ENCODE measurements at regions not wholly inside any gene's neighbourhood (a gene's known extent, or its start where the extent isn't known, plus 50 kb on each side); places are given as distances from the start of the nearest gene placed in this dataset.
"Not testable (repeated sequence)": the region's sequence is repeated elsewhere in the genome, so short reads cannot be mapped to it uniquely, and the experiment has no call there.

DNA sequence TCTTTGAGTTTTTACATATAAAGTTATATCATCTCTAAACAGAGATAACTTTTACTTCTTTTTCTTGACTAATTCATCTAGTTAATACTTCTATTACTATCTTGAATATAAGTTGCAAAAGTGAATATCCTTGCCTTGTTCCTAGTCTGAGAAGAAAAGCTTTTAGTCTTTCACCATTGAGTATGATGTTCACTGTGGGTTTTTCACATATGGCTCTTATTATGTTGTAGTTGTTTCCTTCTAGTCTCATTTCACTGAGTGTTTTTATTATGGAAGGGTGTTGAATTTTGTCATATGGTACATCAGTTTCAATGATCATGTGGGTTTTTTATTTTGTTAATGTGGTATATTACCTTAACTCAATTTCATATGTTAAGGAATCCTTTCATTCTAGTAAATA is 488.3 kb downstream of the COL12A1 start:
- no peak for DNase-seq (ENCODE audit: low read depth in 2 of 2)

GRCh38 chr6:74715355-74716085 is 490.3 kb downstream of the COL12A1 start:
- peak; percentile 56 to 65 for DNase-seq (ENCODE audit: low read depth in 2 of 2)

GRCh38 chr6:74713941-74714340 is 491.9 kb downstream of the COL12A1 start:
- no peak for DNase-seq (ENCODE audit: low read depth in 2 of 2)

GRCh38 chr6:74705451-74705850 is 500.4 kb downstream of the COL12A1 start:
- DNase-seq (ENCODE audit: low read depth in 2 of 2): no peak

DNA sequence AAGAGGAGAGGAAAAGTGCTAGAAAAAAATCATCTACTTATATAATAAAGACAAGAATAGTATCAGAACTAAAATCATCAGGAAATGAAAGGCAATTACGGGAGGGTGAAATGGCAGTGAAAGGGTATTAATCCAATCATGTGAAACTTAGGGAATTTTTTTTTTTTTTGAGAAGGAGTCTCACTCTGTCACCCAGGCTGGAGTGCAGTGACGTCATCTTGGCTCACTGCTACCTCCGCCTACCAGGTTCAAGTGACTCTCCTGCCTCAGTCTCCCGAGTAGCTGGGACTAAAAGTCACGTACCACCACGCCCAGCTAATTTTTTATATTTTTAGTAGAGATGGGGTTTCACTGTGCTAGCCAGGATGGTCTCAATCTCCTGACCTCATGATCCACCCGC is 501.3 kb downstream of the COL12A1 start:
- DNase-seq (ENCODE audit: low read depth in 2 of 2): not testable (repeated sequence)

DNA sequence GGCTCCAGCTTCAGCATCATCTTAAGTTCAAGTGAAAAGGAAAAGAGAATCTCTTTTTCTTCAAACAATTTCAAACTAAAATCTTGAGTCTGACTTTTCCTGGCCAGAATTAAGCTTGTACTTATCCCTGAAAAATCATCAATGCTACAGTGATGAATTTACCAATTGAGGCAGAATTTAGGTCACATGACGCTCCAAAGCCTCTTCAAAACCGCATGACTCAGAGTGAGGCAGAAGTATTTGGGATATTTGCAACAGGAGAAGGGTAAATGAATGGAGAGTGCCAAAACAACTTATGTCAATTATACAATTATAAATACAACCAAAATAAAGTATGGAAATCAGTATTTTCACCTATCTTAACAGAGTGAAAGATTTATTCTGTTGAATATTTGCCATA is 515.5 kb downstream of the COL12A1 start:
- no peak for DNase-seq (ENCODE audit: low read depth in 2 of 2)

DNA sequence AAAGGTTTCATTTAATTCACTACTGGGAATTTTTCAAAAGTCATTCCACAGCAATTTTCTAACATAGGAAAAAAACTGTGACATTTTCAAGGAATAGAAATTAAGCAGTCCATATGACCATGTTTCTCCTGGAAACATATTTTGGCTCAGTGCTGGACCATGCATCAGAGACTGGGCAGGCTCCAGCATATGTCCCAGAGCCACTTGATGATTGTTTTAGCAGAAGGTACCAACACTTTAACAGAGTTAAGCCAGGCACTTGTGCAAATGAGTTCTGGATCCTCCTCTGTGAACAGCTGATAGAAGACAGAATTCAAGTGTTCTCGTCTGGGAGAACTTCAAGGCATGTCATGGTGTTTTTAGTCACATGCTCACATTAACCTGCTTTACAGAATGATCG is 516.3 kb downstream of the COL12A1 start:
- DNase-seq (ENCODE audit: low read depth in 2 of 2): no peak

DNA sequence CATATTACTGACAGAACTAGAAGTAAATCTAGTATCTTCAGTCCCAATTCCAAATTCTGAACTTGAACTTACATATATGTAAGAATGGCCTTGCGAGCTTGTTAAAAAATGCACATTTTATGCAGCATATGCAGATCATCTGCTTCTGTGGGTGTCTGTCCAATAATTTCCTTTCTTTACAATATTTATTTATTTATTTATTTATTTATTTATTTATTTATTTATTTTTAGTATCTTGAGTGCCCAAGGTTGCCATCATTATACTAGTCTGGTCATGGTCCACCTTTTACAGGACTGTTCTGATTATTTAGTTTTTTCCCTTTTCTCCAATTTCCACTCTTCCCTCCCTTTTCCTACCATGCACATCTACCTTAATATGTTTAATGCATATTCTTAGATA is 528.4 kb downstream of the COL12A1 start:
- no peak for DNase-seq (ENCODE audit: low read depth in 2 of 2)

GRCh38 chr6:74676906-74677305 is 528.9 kb downstream of the COL12A1 start:
- DNase-seq (ENCODE audit: low read depth in 2 of 2): no peak

DNA sequence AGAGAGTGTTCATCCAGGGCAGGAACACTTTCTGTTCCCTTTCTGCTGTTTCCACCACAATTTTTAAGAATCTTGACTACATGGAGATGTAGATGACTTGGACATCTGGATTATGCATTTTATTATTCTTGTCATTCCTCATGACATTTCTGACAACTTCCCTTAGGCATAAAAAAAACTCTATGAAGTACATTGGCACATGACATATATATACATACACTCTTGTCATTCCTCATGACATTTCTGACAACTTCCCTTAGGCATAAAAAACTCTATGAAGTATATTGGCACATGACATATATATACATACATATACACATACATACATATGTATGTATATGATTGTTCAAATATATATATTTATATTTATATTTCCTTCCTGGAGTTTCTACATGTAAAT is 531.5 kb downstream of the COL12A1 start:
- DNase-seq (ENCODE audit: low read depth in 2 of 2): no peak

- DNase-seq (ENCODE audit: low read depth in 2 of 2): peak; percentile 97
Observed at GRCh38 chr6:74671558-74672025, 534.3 kb downstream of the COL12A1 start.

DNA sequence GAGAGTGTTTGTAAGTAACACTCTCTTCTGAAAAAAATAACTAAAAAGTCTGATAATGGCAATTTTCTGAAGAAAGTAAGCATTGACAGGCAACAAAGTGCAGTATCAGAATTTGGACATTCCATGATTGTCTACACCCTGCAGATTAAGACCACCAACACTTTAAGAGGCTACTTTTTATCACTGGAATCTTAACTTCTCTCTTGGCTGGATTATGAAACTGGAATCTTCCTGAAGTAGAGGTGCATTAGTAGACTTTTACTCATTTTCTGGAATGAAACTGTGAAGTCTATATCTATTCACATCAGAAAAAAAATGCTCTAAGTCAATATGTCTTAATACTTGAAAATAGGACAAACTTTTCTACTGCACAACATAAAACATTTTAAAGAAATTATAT is 547.5 kb downstream of the COL12A1 start:
- no peak for DNase-seq (ENCODE audit: low read depth in 2 of 2)

DNA sequence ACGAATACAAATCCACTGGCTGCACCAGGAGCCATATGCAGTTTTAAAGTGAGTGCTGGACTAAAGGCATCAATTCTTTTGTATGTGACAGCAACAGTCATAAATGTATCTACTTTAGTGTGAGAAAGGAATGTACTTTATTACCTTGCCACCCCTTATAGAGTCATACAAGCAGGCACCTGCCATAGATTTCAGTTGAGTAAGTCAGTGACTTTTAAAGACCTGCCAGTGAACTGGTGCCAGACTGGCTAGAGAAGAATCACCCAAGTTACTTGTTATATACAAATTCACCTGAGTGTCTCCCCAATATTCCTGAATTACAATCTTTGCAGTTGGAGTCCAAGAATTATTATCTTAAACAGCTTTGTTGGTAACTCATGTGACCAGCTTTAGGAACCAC is 547.9 kb downstream of the COL12A1 start:
- no peak for DNase-seq (ENCODE audit: low read depth in 2 of 2)

DNA sequence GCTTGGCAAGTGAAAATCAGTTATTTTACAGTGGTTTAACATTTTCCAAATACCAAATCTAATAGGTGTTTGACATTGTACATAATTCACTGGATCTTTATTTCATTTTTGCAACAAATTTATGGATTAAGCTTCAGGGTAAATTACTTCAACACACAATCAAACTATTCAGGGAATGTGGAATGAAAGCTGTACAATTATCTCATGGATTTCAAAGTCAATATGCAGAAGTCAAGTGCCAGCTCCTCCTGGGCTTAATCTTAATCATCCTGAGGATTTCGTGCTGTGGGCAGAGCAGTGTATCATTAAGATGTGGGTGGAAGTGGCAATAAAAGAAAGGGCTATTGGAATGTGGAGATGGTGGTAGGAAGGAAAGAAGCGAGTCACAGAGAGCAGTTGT is 548.8 kb downstream of the COL12A1 start:
- DNase-seq (ENCODE audit: low read depth in 2 of 2): peak; percentile 76 to 81

DNA sequence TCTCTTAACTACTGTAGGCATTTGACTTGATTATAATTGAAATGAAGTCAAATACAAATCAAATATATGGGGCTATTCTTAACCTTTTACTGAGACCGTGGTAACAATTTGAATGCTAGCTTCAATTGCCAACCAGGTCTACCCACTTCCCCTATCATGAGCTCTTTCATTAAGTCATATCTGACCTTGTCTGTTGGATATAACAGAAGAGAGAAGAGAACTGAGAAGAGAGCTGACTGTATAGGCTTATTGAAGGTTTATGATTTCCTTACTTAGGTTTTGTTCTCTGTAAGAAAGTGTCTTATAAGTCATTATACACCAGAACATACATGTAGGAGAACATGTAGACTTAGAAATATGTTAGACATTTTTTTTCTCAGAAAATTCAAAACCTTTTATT is 549.4 kb downstream of the COL12A1 start:
- DNase-seq (ENCODE audit: low read depth in 2 of 2): no peak

DNA sequence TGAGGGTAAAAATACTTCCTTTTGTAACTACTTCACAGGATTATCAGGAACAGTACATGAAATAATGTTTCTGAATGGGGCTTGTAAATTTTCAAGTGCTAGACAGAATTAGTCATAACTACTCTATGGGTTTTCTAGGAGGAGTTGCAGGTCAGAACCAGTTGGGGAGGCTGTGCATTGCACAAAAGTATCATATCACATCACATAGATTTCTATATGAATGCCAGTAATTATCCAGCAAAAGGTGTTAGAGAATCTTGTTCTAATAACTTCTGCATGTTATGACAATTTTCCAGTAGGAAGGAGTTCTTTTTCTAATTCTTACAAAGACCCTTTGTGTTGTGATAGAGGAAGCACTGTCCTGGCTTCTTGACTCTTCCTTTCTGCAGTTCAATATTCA is 551.6 kb downstream of the COL12A1 start:
- DNase-seq (ENCODE audit: low read depth in 2 of 2): no peak

DNA sequence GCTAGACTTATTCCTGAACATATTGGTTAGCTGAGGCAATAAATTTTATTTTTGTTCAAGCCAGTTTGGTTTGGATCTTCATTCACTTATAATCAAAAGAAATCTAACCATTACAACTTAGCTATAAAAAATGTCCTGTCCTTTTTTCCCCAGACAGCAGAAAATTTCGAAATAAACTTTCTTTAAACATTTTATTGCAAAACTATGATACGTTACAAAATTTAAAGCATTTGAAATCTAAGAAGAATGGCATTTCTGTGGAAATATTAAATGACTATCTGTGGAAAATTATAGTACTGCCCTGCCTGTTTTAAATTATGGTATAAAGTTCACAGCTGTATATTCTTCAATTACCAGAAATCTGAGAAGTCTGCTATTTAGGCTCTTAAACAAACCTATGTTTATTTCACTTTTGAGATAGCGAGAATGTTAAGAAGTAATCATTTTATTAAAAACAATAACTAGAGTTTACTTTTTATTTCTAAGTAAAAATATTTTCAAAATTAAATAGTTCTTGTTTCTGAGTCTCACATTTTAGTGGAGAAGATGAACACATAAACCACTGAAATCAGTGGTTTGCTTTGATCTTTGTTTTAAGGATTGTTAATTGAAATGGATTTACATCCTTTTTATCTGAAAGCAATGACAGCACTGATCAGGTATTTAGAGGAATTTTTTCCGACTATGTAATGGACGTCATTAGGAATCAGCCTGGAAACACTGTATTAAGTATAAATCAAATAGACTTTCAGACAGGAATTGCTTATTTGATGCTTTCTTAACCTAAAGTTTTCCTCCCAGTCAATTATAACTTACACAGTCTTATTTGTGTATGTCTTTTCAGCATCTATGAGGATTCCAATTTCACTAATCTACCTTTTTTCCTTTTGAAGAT is 553.7 kb downstream of the COL12A1 start:
- peak; percentile 76 to 80 for DNase-seq (ENCODE audit: low read depth in 2 of 2)

DNA sequence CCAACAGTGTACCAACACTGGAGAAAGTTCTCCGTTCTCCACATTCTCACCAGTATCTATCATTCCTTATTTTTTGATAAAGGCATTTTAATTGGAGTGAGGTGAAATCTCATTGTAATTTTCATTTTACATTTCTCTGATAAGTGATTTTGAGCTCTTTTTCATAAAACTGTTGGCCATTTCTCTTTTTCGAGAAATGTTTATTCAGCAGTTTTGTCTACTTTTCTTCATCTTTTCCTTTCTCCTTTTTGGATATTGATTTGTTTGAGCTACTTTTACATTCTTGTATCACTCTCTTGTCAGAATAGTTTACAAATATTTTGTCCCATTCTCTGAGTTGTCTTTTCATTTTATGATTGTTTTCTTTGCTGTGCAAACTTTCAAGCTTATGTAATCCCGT is 555.2 kb downstream of the COL12A1 start:
- DNase-seq (ENCODE audit: low read depth in 2 of 2): no peak

DNA sequence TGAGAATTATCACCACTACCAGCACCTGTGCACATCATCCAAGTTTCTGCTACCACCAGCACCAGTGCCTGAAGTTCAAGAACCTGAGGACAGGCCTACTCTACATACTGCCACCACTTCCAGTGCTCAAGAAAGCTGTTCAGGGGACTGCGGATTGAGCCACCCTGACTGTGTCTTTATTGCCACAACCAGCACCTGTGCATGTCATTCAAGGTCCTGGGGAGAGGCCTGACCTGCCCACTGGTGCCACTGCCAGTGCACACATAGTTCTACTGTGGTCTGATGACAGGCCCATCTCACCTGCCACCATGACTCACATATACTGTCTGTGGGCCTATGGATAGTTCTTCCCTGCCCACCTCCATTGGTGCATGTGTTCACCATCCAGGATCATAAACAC is 559.4 kb downstream of the COL12A1 start:
- no peak for DNase-seq (ENCODE audit: low read depth in 2 of 2)

DNA sequence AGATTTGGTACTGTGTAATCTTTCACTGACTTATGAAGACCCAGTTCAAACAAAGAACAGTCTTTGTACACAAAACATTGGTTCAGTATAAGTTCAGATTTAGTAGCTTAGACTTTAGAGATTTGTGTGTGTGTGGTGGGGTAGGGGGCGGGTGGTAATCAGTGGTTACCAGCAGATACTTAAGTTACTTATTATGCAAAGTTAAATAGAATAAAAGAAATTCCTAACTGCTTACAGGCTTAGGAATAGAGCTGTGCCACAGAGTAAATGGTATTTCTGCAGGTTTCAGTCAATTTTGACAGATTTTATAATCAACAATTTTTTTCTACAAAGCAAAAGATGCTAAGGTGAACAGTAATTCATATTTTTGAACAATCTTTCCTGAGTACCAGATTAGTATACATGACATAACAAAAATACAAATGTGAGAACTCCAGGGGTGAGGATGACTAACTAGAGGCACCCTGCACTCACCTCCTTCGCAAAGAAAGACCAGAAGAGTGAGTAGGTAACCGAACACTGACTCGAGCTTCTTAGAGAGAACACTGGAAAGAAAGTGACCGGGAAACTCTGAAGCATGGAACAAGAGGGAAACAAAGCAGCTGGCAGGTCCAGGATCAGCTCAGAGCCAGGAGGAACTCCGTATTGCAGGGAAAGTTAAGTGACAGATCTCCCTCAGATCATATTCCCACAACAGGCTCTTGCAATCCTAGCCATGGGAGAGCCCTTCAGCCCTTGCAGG is 560.6 kb downstream of the COL12A1 start:
- no peak for DNase-seq (ENCODE audit: low read depth in 2 of 2)

DNA sequence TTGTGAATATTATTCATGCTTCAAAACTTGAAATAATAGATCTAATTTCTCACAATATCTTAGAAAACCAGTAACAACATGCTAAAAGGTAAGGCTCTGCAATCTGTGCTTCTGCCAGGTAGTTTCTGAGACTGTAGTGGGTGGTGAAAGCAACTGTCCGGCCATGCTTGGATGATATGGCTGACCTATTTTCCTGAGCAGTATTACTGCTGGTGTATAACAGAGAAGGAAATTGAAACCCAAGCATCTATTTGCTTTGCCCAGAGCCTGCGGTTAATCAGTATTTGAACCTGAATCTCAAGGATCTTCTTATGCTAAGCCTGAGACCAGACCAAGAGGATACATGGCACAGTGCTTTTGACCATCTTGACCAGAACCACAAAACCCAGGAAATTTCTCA is 563.8 kb downstream of the COL12A1 start:
- no peak for DNase-seq (ENCODE audit: low read depth in 2 of 2)

- DNase-seq (ENCODE audit: low read depth in 2 of 2): no peak
Observed at GRCh38 chr6:74638412-74638811, 567.4 kb downstream of the COL12A1 start.

Data from fibroblast of skin of left quadriceps (primary cell).